ENCODE measurements at regions not wholly inside any gene's neighbourhood (a gene's known extent, or its start where the extent isn't known, plus 50 kb on each side); places are given as distances from the start of the nearest gene placed in this dataset.

- H3K27me3 Mint-ChIP-seq (ENCODE audit: low read depth), result no peaks in the 10 kb centered on the region
- no peak overlapping the region for H2AK5ac ChIP-seq (ENCODE audit: insufficient read length, low read length)
- H3K14ac ChIP-seq (ENCODE audit: insufficient read depth, low read length), result no peak overlapping the region
- no peaks in the 10 kb centered on the region for H3K79me1 ChIP-seq (ENCODE audit: insufficient read depth, low read depth, low read length, poor library complexity, severe bottlenecking)
- H3K9me3 Mint-ChIP-seq, result peaks cover 24 to 28% of the 10 kb centered on the region in 2 experiments
- no peak overlapping the region for H3K27ac Mint-ChIP-seq
- H3K36me3 Mint-ChIP-seq (ENCODE audit: insufficient read depth in 1 of 3, low read depth in 3 of 3), result peaks cover 9 to 30% (median 15%) of the 10 kb centered on the region in 3 experiments
- H3K23ac ChIP-seq (ENCODE audit: insufficient read length, low read depth, low read length), result no peak overlapping the region
- no peak for TF ChIP-seq CTCF (conservative IDR thresholded peaks at IDR 0.05)
- H3K23me2 ChIP-seq (ENCODE audit: insufficient read length, low read depth, low read length, poor library complexity, severe bottlenecking), result no peaks in the 10 kb centered on the region
- H2BK5ac ChIP-seq (ENCODE audit: insufficient read length, low read length), result no peak overlapping the region
- H3K4me3 Mint-ChIP-seq, result no peak overlapping the region
- no peak for DNase-seq
- H3K9me3 ChIP-seq (ENCODE audit: control insufficient read depth, low read depth, low read length), result no peaks in the 10 kb centered on the region
- H2BK15ac ChIP-seq (ENCODE audit: low read depth, low read length), result no peak overlapping the region
- H4K8ac ChIP-seq (replicated peaks; ENCODE audit: insufficient read length, low read depth, low read length), result no peak overlapping the region
- no peak overlapping the region for H2BK12ac ChIP-seq (ENCODE audit: insufficient read length, low read depth, low read length)
- H3T11ph ChIP-seq (ENCODE audit: low read length), result no peak overlapping the region
- H3K4me2 ChIP-seq (ENCODE audit: insufficient read depth, insufficient read length, low read length), result no peak overlapping the region
- H3K4ac ChIP-seq (ENCODE audit: low read depth, low read length), result no peak overlapping the region
- no peak overlapping the region for H4K91ac ChIP-seq (ENCODE audit: insufficient read length, low read depth, low read length)
- no peaks in the 10 kb centered on the region for H3K27me3 ChIP-seq (ENCODE audit: insufficient read depth, low read length)
- H3K4me1 ChIP-seq (ENCODE audit: insufficient read depth, low read length), result no peaks in the 10 kb centered on the region
- H3K79me2 ChIP-seq (ENCODE audit: insufficient read depth, low read length), result no peaks in the 10 kb centered on the region
- no peak overlapping the region for H3K56ac ChIP-seq (ENCODE audit: insufficient read length, low read depth, low read length)
- no peak overlapping the region for H4K5ac ChIP-seq (ENCODE audit: insufficient read length, low read depth, low read length)
- no peak overlapping the region for H2BK120ac ChIP-seq (ENCODE audit: low read depth, low read length, poor library complexity, severe bottlenecking)
- H2AFZ ChIP-seq (ENCODE audit: low read length), result no peak overlapping the region
- no peak overlapping the region for H3K18ac ChIP-seq (ENCODE audit: insufficient read length, low read depth, low read length)
- H2BK20ac ChIP-seq (ENCODE audit: low read depth, low read length, poor library complexity, severe bottlenecking), result no peak overlapping the region
- H3K9ac ChIP-seq (ENCODE audit: extremely low read depth, insufficient read length, low read length), result no peak overlapping the region
- no peaks in the 10 kb centered on the region for H4K20me1 ChIP-seq (ENCODE audit: control insufficient read depth, insufficient read depth, insufficient read length)
- H3K4me1 Mint-ChIP-seq, result no peaks in the 10 kb centered on the region
- no peak overlapping the region for H3K27ac ChIP-seq (ENCODE audit: insufficient read length, low read depth, low read length)
Observed at GRCh38 chr3:145248928-145249327, 912.1 kb downstream of the PLOD2 start.

Data from H9 (cell line).